ENCODE measurements at regions not wholly inside any gene's neighbourhood (a gene's known extent, or its start where the extent isn't known, plus 50 kb on each side); places are given as distances from the start of the nearest gene placed in this dataset.
"Not testable (repeated sequence)": the region's sequence is repeated elsewhere in the genome, so short reads cannot be mapped to it uniquely, and the experiment has no call there.

DNA sequence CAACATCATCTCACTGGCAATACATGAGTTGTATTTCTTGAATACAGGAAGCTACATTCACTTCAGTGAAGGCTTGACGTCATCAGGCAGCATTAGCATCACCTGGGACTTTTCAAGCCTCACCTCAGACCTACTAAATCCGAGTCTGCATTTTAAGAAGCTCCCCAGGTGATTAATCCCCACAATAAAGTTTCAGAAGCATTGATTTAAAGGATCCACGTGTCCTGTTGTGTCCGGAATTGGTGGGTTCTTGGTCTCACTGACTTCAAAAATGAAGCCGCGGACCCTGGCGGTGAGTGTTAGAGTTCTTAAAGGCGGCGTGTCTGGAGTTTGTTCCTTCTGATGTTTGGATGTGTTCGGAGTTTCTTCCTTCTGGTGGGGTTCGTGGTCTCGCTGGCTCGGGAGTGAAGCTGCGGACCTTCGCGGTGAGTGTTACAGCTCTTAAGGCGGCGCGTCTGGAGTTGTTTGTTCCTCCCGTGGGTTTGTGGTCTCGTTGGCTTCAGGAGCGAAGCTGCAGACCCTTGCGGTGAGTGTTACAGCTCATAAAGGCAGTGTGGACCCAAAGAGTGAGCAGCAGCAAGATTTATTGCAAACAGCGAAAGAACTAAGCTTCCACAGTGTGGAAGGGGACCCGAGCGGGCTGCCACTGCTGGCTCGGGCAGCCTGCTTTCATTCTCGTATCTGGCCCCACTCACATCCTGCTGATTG is 121.3 kb upstream of the ANKH start:
- TF ChIP-seq, protein P1, sequence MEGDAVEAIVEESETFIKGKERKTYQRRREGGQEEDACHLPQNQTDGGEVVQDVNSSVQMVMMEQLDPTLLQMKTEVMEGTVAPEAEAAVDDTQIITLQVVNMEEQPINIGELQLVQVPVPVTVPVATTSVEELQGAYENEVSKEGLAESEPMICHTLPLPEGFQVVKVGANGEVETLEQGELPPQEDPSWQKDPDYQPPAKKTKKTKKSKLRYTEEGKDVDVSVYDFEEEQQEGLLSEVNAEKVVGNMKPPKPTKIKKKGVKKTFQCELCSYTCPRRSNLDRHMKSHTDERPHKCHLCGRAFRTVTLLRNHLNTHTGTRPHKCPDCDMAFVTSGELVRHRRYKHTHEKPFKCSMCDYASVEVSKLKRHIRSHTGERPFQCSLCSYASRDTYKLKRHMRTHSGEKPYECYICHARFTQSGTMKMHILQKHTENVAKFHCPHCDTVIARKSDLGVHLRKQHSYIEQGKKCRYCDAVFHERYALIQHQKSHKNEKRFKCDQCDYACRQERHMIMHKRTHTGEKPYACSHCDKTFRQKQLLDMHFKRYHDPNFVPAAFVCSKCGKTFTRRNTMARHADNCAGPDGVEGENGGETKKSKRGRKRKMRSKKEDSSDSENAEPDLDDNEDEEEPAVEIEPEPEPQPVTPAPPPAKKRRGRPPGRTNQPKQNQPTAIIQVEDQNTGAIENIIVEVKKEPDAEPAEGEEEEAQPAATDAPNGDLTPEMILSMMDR (IDR thresholded peaks at IDR 0.05; ENCODE audit: insufficient read depth, low read depth, low read length) = not testable (repeated sequence)
- TF ChIP-seq EZH2 (IDR thresholded peaks at IDR 0.05; ENCODE audit: insufficient read depth, low read length) = not testable (repeated sequence)

Measured in astrocyte (in vitro differentiated cells and primary cell).